ENCODE measurements at regions not wholly inside any gene's neighbourhood (a gene's known extent, or its start where the extent isn't known, plus 50 kb on each side); places are given as distances from the start of the nearest gene placed in this dataset.

- no peak for TF ChIP-seq POLR2AphosphoS5 (IDR thresholded peaks at IDR 0.05; ENCODE audit: low read depth, low read length)
- TF ChIP-seq CTCF (IDR thresholded peaks at IDR 0.05 in 2 of 3, conservative IDR thresholded peaks at IDR 0.05 in 1 of 3; ENCODE audit: borderline replicate concordance in 1 of 3, insufficient read depth in 1 of 3, low read depth in 2 of 3, low read length in 2 of 3) = no peak
- no peak for TF ChIP-seq EZH2 (IDR thresholded peaks at IDR 0.05)
- no peak for TF ChIP-seq POLR2A (IDR thresholded peaks at IDR 0.05; ENCODE audit: borderline replicate concordance, extremely low read depth, insufficient read depth, insufficient read length)
- no peak for TF ChIP-seq REST (IDR thresholded peaks at IDR 0.05; ENCODE audit: low read depth)
- no peak for TF ChIP-seq SP1 (IDR thresholded peaks at IDR 0.05; ENCODE audit: low read depth)
- no peak for TF ChIP-seq CEBPB (IDR thresholded peaks at IDR 0.05; ENCODE audit: low read depth)
- no peak for TF ChIP-seq ZBTB33 (IDR thresholded peaks at IDR 0.05; ENCODE audit: extremely low read depth, insufficient replicate concordance, low read length)
- TF ChIP-seq YY1 (IDR thresholded peaks at IDR 0.05; ENCODE audit: extremely low read depth, insufficient replicate concordance, low read depth, low read length) = no peak
- TF ChIP-seq SIN3A (IDR thresholded peaks at IDR 0.05; ENCODE audit: low read depth) = no peak
These were observed 272.4 kb upstream of the MARCKS start for GRCh38 chr6:113584767-113585166.
